Endothelial cell of hepatic sinusoid (primary cell): ENCODE measurements at regions not wholly inside any gene's neighbourhood (a gene's known extent, or its start where the extent isn't known, plus 50 kb on each side); places are given as distances from the start of the nearest gene placed in this dataset.

Experiments used
- in situ Hi-C: cut with HindIII; loops from 2 replicates; pipeline ENCODE4 v1.10.0; 2017; ENCODE audit warnings: low sequenced_read_pairs

DNA sequence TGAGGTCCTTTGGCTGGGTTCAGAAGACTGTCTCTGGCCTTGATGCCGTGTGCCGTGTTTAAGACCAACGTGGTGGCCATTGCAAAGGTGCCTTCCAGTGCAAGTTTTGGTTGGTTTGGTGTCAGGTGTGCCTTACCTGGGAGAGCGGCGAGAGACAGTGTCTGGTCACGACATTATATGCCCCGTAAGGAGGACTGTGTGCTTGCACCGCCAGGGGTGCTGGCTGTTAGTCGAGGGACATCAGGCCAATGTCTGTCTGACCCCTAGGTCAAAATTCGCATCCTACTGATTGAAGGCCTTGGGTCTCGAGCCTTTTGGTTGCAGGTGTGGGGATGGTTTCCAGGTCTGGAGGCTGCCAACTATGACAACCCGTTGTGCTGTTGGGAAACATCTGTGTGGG, 111.9 kb downstream of the SNRPN start:
- in situ Hi-C loops = no loop called here

DNA sequence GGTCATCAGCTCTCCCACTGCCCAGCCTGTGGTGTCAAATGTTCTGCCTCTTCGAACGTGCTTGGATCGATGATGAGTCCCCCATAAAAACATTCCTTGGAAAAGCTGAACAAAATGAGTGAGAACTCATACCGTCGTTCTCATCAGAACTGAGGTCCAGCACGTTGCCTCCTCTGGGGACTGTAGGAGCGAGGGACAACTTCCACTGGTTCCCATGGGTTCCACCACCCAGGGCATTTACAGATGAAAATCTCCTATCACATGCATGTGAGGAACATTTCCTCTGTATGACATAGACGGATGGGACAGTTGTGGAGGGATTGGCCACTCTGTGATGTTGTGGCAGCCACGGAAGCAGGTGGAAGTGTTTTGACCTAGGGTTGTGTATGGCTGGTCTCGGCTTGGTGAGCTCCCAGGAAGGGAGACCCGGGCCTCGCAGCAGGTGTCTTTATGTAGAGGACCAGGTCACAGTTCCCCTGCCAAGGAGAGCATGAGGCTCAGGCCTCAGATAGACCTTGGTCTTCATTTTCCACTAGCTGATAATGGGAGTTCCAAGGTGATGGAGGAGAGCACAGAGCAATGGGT, 113.0 kb downstream of the SNRPN start:
- in situ Hi-C loops = no loop called here

DNA sequence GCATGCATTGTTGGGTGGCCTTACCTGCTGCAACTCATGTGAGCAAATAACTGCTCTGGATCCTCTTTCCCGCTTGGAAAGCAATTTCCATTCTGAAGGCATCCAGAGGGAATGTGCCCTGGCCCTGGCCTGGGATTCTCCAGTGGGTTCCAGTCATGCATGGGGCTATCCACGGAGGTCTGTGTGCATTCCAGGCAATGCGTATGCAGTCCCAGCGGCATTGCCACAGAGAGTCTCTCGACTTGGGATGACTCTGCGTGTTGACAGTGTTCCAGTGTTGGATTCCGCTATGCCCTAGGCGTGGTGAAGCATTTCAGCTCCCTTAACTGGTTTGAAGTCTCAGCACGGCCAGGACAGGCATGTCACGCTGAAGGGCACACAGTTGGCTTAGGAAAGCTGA, 113.9 kb downstream of the SNRPN start:
- in situ Hi-C loops = no loop called here

DNA sequence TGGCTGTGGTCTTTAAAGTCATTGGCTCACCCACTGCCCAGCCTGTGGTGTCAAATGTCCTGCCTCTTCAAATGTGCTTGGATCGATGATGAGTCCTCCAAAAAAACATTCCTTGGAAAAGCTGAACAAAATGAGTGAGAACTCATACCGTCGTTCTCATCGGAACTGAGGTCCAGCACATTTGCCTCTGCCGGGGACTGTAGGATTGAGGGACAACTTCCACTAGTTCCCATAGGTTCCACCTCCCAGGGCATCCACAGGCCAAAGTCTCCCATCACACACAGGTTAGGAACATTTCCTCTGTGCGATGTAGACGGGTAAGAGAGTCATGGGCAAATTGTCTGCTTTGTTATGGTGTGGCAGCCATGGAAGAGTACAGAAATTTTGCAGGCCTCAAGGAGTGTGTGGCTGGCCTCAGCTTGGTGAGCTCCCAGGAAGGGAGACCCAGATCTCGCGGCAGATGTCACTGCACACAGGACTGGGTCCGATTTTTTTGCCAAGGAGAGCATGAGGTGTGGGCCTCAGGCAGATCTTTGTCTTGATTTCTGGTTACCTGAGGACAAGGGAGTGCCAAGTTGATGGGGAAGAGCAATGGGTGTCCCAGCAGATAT, 115.7 kb downstream of the SNRPN start:
- in situ Hi-C loops = no loop called here

DNA sequence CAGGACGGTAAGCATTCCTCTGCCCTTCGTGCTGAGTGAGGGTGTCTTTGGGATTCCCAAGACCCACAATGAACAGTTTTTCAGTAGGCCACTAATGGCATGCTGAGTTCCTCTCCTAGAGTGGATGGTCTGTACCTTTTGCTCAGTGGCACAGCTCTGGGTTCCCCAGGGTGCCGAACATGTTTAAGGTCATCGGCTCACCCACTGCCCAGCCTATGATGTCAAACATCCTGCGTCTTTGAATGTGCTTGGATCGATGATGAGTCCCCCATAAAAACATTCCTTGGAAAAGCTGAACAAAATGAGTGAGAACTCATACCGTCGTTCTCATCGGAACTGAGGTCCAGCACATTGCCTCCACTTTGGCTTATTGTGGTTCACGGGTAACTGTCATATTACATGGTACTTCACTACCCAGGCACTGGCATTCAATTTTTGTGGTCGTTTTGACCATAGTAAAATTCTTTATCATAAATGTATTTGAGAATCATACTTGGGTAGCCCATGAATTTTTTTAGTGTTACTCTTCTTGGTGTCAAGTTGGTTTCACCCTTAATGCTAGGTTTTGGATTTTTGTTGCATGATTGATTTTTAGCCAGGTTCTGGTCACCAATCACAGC, 118.2 kb downstream of the SNRPN start:
- in situ Hi-C loops = no loop called here

DNA sequence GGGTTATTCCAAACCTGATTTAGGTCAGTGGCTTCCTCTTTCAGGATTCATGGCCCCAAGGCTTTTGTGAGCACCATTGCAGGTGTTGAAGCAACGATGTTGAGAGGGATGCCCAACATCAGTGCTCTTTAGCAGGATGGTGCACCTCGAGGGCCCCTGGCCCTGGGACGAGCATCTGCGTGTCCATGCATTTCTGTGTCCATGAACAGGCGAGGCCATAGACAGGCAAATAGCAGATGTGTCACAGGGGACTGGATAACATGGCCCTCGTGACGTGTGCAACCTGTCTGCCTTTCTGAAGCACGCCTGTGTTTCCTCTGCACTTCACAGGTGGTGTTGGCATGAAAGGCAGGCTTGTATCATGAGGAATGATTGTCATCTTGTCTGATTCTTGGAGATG, 132.3 kb downstream of the SNRPN start:
- in situ Hi-C loops = no loop called here

DNA sequence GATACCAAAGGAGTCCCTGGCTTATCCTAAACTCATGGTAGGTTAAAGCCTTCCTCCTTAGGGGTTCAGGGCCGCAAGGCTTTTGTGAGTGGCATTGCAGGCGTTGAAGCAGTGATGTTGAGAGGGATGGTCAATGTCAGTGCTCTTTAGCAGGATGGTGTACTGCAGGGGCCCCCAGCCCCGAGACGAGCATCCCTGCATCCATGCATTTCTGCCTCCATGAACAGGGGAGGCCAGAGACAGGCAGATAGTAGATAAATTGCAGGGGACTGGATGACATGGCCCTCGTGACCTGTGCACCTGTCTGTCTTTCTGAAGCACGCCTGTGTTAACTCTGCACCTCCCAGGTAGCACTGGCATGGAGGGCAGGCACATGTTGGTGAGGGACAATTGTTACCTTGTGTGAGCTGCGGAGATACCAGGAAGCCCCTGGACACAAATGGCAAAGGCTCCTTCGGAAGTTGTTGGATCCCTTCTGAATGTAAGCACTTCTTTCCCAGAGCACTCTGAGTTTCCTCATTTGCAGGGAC, 133.5 kb downstream of the SNRPN start:
- in situ Hi-C loops = no loop called here

DNA sequence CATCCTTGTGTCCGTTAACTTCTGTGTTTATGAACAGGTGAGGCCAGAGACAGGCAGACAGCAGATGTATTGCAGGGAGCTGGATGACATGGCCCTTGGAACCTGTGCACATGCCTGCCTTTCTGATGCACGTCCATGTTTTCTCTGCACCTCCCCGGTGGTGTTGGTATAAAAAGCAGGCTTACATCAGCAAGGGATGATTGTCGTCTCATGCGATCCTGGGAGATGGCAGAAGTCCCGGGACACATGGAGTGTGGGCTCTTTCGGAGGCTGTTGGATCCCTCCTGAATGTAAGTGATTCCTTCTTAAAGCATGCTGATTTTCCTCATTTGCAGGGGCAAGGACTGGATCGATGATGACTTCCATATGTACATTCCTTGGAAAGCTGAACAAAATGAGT, 134.8 kb downstream of the SNRPN start:
- in situ Hi-C loops = no loop called here

DNA sequence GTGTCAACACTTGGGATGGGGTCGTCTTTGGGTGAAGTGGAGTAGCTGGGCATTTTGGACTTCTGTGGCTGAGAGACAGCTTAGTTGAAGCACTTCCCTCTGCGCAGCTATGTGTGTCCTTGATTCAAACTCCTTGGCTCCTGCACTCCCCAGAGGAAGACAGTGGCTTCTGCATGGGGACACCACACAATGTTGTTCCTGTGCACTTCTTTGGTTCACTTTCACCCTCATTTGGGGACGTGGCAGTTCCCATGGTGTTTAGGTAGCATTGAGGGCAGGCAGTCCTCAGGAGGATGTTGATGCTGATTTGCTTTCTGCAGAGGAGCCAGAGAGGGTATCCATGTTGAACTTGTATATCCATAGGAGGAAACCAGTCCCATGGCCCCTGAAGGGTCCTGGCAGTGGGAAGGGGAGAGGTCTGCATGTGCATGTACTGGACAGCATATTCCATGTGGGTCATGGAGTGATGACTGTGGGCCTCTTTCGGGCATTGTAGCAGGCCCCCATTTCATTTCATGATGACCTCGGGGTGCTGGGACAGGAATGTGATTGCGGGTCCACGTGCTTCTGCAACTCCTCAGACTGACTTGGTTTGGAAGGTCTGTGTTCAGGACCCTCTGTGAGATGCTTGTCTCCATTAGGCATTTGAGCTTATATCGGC, 135.4 kb downstream of the SNRPN start:
- in situ Hi-C loops = no loop called here

DNA sequence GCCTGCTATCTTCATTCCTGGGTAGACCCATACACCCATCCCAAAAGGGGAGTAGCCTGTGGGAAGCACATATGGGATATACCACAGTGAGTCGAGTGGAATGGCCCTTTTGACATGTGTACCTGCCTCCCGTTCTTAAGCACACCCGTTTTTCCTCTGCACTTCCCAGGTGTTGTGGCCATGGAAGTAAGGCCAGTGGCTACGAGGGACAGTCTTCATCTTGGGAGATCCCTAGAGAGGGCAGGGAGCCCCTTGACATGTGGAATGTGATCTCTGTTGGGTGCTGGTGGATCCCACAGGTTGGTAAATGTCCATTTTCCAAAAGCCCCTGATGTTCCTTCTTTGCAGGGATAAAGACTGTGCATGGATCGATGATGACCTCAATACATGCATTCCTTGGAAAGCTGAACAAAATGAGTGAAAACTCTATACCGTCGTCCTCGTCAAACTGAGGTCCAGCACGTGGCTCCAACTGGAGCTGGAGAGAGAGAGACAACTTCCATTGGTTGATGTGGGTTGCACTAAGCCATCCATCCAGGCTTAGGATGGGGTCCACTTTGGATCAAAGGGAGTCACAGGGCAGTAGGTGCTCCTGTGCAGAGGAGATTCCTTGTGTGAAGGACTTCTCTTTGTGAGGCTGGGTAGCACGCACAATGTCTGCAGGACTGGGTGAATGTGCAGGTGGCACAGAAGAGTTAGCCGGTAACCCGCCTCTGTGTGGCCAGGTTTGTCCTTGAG, 136.8 kb downstream of the SNRPN start:
- in situ Hi-C loops = no loop called here

DNA sequence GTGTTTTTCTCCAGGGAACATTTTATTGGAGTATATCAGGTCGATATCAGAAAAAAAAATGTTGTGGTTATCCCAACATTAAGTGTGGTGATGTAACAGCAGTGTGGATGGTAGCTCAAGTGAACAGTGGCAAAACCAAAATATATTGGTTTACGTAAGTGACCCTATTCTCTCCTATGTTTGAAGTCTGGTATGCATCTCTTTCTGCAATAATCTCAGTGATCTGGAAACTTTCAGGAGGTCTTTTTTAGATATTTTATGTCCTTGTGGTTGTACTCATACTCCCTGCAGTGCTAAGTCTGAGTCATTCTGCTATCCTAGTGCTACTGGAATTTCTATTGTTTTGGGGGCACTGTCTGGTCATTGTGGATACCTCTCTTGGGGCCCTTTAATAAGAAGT, 137.9 kb downstream of the SNRPN start:
- in situ Hi-C loops = no loop called here

DNA sequence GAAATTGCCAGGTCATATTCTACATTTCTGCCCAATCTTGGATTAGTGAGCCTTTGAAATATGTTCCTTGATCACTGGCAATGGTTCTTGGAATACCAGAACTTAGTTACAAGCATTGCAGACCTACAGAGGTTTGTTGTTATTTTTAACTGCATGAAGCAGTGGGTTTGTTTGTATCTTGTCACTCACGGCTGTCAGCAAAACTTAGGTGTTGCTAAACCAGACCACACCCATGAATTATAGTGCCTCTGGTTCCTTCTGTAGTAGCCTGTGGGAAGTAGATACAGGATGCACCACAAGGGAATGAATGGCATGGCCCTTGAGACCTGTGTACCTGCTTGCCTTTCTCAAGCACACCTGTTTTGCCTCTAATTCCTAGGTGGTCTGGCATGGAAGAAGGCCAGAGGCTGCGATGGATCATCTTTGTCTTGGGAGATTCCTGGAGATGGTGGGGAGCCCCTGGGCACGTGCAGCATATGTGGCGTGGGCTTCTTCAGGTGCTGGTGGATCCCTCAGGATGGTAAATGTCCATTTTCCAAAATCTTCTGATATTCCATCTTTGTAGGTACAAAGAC, 138.8 kb downstream of the SNRPN start:
- in situ Hi-C loops = no loop called here

DNA sequence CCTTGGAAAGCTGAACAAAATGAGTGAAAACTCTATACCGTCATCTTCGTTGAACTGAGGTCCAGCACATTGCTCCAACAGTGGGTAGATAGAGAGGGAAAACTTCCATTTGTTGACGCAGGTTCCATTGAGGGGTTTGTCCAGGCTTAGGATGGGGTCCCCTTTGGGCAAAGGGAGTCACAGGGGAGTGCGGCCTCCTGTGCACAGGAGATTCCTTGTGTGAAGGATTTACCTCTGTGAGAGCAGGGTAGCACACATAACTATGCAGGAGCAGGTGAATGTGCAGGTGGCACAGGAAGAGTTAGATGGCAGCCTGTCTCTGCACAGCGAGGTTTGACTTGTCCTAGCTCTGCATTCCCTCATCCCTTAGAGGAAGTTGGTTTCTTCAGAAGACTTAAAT, 139.3 kb downstream of the SNRPN start:
- in situ Hi-C loops = no loop called here

DNA sequence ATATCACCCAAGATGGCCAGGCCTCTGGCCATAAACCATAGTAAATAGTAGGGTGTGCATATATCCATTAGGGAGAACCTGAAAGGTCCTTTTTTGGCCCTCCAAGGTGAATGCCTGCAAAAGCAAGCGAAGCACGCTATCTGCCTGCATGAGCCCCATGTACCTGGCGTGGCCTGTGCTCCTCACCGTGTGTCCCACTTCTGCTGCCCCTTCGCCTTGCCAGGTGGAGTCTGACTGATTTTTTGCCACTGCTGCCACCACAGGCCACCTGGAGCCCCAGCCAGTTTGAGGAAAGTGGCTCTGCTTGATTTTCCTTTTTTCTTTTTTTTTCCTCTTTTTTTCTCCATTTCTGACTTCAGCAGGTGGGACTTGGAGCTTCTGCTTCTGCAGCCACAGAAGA, 139.7 kb downstream of the SNRPN start:
- in situ Hi-C loops = no loop called here

DNA sequence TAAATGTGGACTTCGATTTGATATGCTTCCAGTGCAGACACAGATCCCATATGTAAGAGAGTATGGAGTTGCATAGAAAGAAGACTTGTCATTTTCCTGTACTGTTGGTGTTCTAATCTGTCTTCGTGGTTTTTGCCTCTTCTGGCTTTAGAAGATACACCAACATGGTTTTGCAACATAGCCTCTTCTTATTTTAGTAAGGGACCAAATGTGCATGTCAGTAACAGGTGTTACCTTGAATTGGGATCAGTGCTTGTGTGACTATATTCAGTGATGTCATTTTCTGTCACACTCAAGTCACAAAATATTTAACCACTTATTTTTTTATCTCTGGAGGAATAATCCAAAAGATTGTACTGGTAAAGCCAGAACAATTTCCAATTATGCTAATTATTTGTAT, 140.4 kb downstream of the SNRPN start:
- in situ Hi-C loops = no loop called here

DNA sequence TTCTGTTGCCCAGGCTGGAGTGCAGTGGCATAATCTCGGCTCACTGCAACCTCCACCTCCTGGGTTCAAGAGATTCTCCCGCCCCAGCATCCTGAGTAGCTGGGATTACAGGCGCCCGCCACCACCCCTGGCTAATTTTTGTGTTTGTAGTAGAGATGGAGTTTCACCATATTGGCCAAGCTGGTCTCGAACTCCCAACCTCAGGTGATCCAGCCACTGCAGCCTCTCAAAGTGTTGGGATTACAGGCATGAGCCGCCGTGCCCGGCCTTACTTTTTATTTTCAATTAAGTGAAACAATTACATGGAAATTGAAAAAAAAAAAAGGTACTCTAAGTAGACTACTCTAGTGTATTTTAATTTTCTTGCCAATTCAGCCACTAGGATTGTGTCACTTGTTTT, 145.2 kb downstream of the SNRPN start:
- in situ Hi-C loops = loop anchor here (25.0 kb wide), 1 partner anchor 113 kb away; no protein-coding TSS in a partner anchor

DNA sequence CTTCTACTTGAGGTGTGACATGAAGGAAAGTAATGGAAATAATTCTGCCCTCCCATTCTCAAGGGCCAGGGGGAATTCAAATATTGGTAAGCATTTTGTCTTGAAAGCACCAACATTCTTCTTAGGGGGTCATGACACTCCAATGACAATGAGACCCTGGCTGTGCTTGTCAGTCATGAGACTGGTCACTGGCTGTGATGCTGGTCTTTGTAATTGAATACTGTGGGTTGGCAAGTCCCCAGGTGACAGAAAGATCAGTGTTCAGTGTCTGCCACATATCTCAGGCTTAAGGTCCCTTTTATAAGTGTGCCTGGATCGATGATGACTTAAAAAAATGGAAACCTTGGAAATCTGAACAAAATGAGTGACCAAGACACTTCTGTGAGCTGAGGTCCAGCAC, 151.4 kb downstream of the SNRPN start:
- in situ Hi-C loops = loop anchor here (25.0 kb wide), 1 partner anchor 119 kb away; no protein-coding TSS in a partner anchor

DNA sequence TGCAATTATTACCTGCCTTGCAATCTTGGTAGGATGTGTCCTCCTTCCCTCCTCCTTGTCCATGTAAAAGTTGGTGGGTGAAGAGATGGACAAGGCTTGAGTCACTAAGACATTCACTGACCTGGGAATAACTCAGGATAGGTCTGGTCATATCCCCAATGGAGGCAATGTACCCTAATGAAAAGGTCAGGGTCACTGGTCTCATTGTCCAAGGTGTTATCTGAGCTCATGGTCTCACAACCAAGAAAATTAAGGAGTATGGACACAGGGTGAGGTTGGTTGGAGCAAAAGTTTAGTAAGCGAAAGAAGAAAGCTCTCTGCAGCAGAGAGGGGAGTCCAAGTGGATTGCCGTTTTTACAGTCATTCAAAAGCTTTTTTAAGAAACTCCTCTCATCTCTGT, 179.0 kb downstream of the SNRPN start:
- in situ Hi-C loops = no loop called here

DNA sequence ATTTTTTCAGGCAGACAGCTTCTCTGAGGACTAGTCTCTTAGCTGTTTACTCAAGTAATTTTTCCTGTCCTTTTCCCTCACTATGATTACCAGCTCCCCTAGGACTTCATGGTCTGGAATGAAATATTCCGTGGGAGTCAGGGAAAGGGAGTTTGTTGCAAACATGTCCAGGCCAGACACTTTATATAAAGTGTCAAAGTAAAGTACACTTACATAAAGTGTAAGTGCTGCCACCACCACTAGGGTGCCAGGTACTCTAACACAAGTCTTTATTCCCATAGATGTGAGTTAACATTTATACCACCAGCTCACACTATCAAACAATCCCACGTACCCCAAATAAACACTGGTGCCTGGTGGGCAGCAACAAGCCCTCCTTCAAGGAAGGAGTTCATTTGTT, 179.8 kb downstream of the SNRPN start:
- in situ Hi-C loops = no loop called here

DNA sequence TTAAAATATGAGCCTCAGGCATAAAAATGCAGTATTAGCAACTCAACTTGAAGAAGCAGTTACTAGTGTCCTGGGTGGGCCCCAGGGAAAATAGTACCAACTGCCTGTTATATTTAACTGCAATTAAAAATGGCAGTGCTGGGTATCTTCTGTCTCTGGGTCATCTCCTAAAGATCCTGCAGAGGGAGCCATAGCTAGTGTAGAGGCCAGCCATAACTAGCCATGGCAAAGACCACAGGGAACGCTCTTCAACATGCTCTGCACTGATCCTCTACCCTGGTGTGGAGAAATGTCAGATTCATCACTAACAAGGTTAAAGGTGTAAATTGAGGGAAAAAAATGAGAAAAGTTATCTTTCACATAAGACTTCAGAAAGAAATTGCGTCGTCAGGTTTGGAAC, 181.3 kb downstream of the SNRPN start:
- in situ Hi-C loops = no loop called here

DNA sequence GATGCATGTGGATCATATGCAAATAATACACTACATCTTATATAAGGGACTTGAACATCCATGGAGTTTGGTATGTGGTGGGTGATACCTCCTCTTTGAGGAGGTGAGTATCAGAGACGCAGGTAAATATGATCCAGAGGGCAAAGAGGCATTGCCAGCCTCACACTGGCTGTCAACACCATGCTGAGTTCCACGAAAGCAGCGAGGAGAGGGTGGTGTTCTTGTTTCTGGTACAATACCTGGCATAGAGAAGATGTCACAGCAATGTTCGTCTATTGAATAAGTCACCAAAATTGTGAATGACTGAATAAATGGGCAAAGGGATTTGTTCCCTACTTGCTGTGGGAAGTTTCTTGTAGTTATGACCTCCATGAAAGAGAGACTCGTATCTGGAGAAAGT, 182.2 kb downstream of the SNRPN start:
- in situ Hi-C loops = no loop called here
